Osteoblast (primary cell): ENCODE measurements at regions not wholly inside any gene's neighbourhood (a gene's known extent, or its start where the extent isn't known, plus 50 kb on each side); places are given as distances from the start of the nearest gene placed in this dataset.
A peak's percentile ranks its signal among the peaks of the same experiment; 100 is the strongest.

Source experiments
- DNase-seq: peaks from one replicate; pipeline ENCODE4 v3.0.0; 2011; ENCODE audit warnings: low spot score, mixed read lengths; ENCODE audit not compliant: insufficient read length; ENCODE audit errors: missing footprints
- H2AFZ ChIP-seq: 2 replicates; pipeline ENCODE4 v1.6.0; 2011; ENCODE audit warnings: mild to moderate bottlenecking, low read length
- H3K27ac ChIP-seq: 2 replicates; pipeline ENCODE4 v1.5.1; 2011; ENCODE audit warnings: mild to moderate bottlenecking, low read depth, low read length, moderate library complexity
- H3K27me3 ChIP-seq: 2 replicates; pipeline ENCODE4 v1.6.0; 2012; ENCODE audit warnings: mild to moderate bottlenecking, control low read depth, inconsistent platforms, low read length, moderate library complexity; ENCODE audit not compliant: insufficient read depth
- H3K36me3 ChIP-seq: 2 replicates; pipeline ENCODE4 v1.5.1; 2011; ENCODE audit warnings: mild to moderate bottlenecking, low read length, control low read depth, moderate library complexity; ENCODE audit not compliant: insufficient read depth
- H3K4me1 ChIP-seq: 2 replicates; pipeline ENCODE4 v1.5.1; 2011; ENCODE audit warnings: mild to moderate bottlenecking, low read length, control low read depth, moderate library complexity; ENCODE audit not compliant: insufficient read depth
- H3K4me2 ChIP-seq: 2 replicates; pipeline ENCODE4 v1.6.0; 2011; ENCODE audit warnings: mild to moderate bottlenecking, low read length; ENCODE audit not compliant: insufficient read depth
- H3K4me3 ChIP-seq: fragments of 200-600 bp; sonication (generic); 3 replicates; pipeline ENCODE4 v1.5.1; 2012; ENCODE audit warnings: mild to moderate bottlenecking, low read length, inconsistent platforms; ENCODE audit not compliant: insufficient read depth
- H3K79me2 ChIP-seq: 2 replicates; pipeline ENCODE4 v1.6.0; 2012; ENCODE audit warnings: mild to moderate bottlenecking, low read length, control low read depth, inconsistent platforms; ENCODE audit not compliant: insufficient read depth
- H3K9me3 ChIP-seq: 2 replicates; pipeline ENCODE4 v1.5.1; 2011; ENCODE audit warnings: low read depth, low read length, control low read depth
- H4K20me1 ChIP-seq: 2 replicates; pipeline ENCODE4 v1.6.0; 2012; ENCODE audit warnings: mild to moderate bottlenecking, low read length, control low read depth; ENCODE audit not compliant: insufficient read depth
- TF ChIP-seq, protein P1 (sequence below): IDR thresholded peaks from 2 replicates; pipeline ENCODE4 v1.5.1; 2011; ENCODE audit warnings: mild to moderate bottlenecking, low read depth, low read length, moderate library complexity; ENCODE audit errors: extremely low read depth

DNA sequence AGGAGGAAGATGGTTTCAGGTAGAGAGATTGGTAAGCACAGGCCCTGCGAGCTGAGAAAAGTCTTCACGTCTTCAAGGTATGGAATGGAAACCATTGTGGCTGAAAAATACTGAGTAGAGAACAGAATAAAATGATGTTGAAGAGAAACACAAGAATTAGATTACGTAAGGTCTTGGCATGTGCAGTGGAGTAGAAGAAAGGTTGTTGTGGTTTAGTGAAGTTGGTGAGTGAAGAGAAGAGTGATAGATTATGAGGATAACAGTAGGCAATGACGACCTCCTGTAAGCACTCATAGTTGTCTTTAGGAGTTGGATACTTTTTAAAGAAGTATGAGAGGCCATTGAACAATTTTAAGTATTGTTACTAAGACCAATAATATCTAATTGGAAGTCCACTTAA is 642.6 kb downstream of the PCDH7 start:
- Histone ChIP-seq H3K4me2 (no peak overlapping the region), H3K36me3 (no peaks in the 10 kb centered on the region), H3K9me3 (no peaks in the 10 kb centered on the region), H3K27me3 (no peaks in the 10 kb centered on the region), H3K79me2 (no peaks in the 10 kb centered on the region), H2AFZ (no peak overlapping the region), H4K20me1 (no peaks in the 10 kb centered on the region), H3K4me3 (no peak overlapping the region), H3K4me1 (no peaks in the 10 kb centered on the region), H3K27ac (no peak overlapping the region)
- no peak for DNase-seq
- TF ChIP-seq, protein P1, sequence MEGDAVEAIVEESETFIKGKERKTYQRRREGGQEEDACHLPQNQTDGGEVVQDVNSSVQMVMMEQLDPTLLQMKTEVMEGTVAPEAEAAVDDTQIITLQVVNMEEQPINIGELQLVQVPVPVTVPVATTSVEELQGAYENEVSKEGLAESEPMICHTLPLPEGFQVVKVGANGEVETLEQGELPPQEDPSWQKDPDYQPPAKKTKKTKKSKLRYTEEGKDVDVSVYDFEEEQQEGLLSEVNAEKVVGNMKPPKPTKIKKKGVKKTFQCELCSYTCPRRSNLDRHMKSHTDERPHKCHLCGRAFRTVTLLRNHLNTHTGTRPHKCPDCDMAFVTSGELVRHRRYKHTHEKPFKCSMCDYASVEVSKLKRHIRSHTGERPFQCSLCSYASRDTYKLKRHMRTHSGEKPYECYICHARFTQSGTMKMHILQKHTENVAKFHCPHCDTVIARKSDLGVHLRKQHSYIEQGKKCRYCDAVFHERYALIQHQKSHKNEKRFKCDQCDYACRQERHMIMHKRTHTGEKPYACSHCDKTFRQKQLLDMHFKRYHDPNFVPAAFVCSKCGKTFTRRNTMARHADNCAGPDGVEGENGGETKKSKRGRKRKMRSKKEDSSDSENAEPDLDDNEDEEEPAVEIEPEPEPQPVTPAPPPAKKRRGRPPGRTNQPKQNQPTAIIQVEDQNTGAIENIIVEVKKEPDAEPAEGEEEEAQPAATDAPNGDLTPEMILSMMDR = no peak

DNA sequence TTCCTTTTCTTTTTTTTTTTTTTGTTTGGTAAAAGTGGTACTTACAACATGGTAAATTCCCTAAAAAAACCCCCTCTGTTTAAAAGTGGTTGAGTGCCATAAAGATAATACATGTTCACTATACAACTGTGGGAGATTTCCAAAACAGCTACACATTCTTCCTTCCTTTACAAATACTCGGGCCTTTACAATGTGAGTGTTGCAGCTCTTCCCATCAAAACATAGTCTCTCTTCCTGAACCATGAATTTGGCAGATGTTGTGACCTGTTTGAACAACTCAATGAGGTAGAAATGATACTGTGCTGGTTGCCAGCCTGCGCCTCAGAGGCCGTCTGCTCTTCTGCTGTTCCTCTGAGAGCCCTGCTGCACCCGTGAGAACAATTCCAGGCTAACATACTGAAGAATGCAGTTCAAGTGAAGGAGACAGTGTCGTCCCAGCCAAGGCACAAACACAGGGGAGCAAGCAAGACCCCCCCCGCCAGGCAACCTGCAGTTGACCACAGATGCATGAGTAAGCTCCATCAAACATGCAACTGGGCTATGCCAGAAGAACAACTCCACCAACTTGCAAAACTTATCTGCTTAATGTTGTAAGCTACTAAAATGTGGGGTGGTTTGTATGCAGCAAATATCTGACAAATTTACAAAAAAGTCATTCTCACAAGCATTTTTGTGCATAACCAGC is 645.0 kb downstream of the PCDH7 start:
- H3K9me3 ChIP-seq = no peaks in the 10 kb centered on the region
- H3K4me1 ChIP-seq = no peaks in the 10 kb centered on the region
- H4K20me1 ChIP-seq = no peaks in the 10 kb centered on the region
- DNase-seq = no peak
- H2AFZ ChIP-seq = no peak overlapping the region
- no peak overlapping the region for H3K4me3 ChIP-seq
- H3K4me2 ChIP-seq = no peak overlapping the region
- no peaks in the 10 kb centered on the region for H3K79me2 ChIP-seq
- TF ChIP-seq, protein P1 = no peak
- no peaks in the 10 kb centered on the region for H3K36me3 ChIP-seq
- H3K27ac ChIP-seq = no peak overlapping the region
- no peaks in the 10 kb centered on the region for H3K27me3 ChIP-seq

DNA sequence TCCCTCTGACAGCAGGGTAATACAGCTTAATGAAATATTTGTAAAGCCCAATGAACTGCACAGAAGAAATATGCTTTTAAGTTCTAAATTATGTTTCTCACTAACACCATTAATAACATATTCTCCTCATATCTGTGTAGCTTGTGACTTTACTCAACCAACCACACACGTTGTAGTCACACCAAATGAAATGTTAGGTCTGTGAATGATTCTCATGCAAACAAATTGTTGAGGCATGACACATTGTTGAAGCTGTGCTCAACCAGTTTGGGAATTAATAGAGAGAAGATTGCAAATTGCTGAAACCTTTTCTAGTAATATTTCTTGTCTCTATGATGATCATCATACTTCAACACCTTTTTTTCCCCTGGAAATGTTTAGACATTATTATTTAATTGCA is 645.9 kb downstream of the PCDH7 start:
- Histone ChIP-seq H3K4me3 (no peak overlapping the region), H3K79me2 (no peaks in the 10 kb centered on the region), H3K27ac (no peak overlapping the region), H3K36me3 (no peaks in the 10 kb centered on the region), H2AFZ (no peak overlapping the region), H3K9me3 (no peaks in the 10 kb centered on the region), H4K20me1 (no peaks in the 10 kb centered on the region), H3K4me2 (no peak overlapping the region), H3K27me3 (no peaks in the 10 kb centered on the region), H3K4me1 (no peaks in the 10 kb centered on the region)
- no peak for DNase-seq
- TF ChIP-seq, protein P1 = no peak

DNA sequence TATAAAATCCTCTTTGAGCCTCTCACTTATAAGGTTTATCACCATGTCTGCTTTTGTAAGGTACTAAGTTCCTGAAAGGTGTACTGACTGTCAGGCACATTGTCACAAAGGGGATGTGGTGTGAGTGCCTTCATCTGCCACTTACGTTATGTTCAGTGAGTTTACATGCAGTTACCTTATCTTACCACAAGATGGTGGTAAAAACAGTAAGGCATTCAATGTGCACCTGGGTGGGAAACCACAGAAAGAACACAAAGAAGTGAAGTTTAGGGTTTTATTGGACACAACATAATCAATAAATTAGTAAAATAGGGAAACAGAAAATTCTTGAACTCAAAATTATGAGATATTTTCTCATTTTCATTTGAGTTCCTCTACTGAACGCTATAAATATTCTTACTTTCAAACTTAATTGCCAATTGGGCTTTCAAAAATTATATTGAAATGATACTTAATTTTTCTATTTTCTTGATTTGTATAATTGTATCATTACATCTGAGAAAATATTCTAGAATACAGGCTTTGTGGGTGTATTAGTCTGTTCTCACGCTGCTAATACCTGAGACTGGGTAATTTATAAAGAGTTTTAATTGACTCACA is 650.8 kb downstream of the PCDH7 start:
- DNase-seq = no peak
- no peaks in the 10 kb centered on the region for H4K20me1 ChIP-seq

More for the DNA sequence above, 650.8 kb downstream of the PCDH7 start:
- Histone ChIP-seq H3K4me3 (no peak overlapping the region), H3K9me3 (no peaks in the 10 kb centered on the region), H3K79me2 (no peaks in the 10 kb centered on the region), H3K36me3 (no peaks in the 10 kb centered on the region), H3K27ac (no peak overlapping the region), H3K4me2 (no peak overlapping the region), H3K27me3 (no peaks in the 10 kb centered on the region), H3K4me1 (no peaks in the 10 kb centered on the region), H2AFZ (no peak overlapping the region)
- TF ChIP-seq, protein P1 = peak; percentile 49
